ENCODE measurements at regions not wholly inside any gene's neighbourhood (a gene's known extent, or its start where the extent isn't known, plus 50 kb on each side); places are given as distances from the start of the nearest gene placed in this dataset.

DNA sequence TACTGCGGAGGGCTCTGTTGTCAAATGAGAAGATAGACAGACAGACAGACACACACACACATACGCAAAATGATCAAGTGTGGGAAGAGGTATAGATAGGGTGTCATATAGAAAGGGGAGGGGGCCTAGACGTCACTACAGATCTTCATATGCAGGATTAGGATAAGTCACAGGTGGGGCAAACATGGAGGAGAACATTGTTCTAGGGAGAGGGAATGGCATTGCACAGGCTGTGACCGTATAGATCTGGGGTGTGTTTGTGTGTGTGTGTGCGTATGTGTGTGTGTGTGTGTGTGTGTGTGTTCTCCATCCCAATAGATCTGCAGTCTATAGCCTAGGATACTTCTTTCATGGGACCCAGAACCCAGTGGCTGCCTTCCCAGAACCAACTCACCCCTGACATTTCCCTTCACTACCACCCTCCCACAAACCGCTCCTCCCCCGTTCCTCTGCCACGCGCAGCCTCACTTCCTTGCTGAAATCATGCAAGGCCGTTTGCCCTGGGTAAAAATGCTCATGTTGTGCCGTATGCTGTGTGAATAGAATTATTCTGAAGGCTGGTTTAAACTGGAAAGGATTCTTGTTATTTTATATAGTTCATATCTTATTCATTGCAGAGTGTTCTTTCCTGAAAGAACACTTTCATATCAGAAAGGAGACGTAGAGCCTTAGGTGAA lies 50.5 kb upstream of the CCL1 start:
- DNase-seq, result no peak

DNA sequence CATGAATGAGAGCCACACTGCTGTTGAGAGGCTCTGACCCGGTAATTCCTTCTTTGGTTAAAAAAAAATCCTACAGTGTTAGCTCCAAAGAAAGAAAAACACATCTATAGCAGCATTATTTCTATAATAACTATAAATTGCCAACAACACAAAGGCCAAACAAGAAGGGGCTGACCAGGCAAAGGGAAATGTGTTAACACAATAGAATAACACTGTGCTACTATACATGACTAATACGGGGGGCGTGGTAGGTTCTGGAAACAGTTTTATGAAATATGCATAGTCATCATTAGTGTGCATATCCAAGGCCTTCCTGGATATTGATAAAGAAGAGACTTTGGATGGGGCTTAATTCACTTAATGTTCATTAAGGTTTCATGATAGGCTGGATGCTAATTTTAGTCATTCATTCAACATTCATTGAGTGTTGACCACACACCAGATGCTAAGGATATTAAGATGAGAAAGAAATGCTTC lies 50.0 kb upstream of the CCL1 start:
- DNase-seq, result no peak

Data from activated CD8-positive, alpha-beta memory T cell treated with anti-CD3 and anti-CD28 coated beads, Interleukin-2, amount 50 U/mL, for 48 hours (primary cell).